Epithelial cell of esophagus (primary cell): ENCODE measurements at regions not wholly inside any gene's neighbourhood (a gene's known extent, or its start where the extent isn't known, plus 50 kb on each side); places are given as distances from the start of the nearest gene placed in this dataset.

Experiments used
- DNase-seq: peaks from one replicate; pipeline ENCODE4 v3.0.0; 2010; ENCODE audit warnings: low read depth
- H3K4me3 ChIP-seq: 2 replicates; pipeline ENCODE4 v1.5.1; 2011; ENCODE audit warnings: mild to moderate bottlenecking, low read length, control low read depth
- TF ChIP-seq, protein P1 (sequence below): IDR thresholded peaks from 2 replicates; pipeline ENCODE4 v1.5.1; 2011; ENCODE audit warnings: low read depth, mild to moderate bottlenecking, low read length, control low read depth, inconsistent platforms; ENCODE audit not compliant: insufficient read depth; ENCODE audit errors: missing control alignments

DNA sequence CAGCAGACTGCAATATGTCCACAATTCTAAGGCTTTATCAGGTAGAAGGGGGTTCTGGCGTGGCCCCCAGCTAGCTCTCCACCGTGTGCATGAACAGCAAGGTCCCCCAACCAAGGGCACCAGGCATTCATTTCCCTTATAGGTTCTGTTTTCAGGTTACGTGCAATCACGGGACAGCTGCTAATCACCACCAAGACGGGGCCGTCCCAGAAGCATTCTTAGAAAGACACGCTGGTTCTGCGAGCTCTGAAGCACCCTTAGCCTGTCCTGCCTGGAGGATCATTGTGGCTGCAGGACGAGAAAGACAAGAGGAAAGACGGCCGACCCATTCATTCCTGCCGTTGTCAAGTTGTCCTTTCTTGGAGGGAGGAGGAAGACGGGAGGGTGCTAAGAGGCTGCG, 302.9 kb downstream of the SOX9 start:
- H3K4me3 ChIP-seq, result no peak overlapping the region
- TF ChIP-seq, protein P1, sequence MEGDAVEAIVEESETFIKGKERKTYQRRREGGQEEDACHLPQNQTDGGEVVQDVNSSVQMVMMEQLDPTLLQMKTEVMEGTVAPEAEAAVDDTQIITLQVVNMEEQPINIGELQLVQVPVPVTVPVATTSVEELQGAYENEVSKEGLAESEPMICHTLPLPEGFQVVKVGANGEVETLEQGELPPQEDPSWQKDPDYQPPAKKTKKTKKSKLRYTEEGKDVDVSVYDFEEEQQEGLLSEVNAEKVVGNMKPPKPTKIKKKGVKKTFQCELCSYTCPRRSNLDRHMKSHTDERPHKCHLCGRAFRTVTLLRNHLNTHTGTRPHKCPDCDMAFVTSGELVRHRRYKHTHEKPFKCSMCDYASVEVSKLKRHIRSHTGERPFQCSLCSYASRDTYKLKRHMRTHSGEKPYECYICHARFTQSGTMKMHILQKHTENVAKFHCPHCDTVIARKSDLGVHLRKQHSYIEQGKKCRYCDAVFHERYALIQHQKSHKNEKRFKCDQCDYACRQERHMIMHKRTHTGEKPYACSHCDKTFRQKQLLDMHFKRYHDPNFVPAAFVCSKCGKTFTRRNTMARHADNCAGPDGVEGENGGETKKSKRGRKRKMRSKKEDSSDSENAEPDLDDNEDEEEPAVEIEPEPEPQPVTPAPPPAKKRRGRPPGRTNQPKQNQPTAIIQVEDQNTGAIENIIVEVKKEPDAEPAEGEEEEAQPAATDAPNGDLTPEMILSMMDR, result no peak
- DNase-seq, result no peak

DNA sequence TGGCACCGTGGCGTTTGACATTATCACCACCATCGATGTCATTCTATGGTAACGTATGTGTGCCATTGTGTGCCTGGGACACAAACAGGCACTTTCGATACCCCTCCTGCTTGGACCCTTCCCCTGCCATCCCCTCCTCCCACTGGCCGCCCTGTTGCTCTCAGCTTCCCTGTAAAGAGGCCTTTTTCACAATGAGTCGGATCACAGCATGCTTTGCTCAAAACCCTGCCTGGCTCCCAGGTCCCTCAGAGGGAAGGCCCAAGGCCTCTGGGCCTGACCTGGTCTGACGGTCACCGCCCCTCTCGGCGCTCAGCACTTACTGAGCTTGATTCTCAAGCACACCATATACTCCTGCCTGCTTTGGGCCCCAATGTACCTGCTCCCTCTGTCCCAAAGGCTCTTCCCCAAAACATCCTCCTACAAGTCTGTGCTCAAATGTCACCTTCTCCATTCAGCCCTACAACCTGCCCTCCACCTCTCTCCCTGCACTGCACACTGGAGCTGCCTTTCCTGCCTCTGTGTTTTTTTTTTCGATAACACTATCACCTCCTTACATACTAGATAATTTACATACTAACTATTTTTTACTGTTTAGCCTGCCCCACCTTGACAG, 303.8 kb downstream of the SOX9 start:
- TF ChIP-seq, protein P1, result no peak
- DNase-seq, result no peak
- no peak overlapping the region for H3K4me3 ChIP-seq

GRCh38 chr17:72425133-72425793, 304.4 kb downstream of the SOX9 start:
- TF ChIP-seq, protein P1, result no peak
- DNase-seq, result no peak
- no peak overlapping the region for H3K4me3 ChIP-seq

GRCh38 chr17:72425794-72426168, 305.0 kb downstream of the SOX9 start:
- H3K4me3 ChIP-seq, result no peak overlapping the region
- TF ChIP-seq, protein P1, result no peak

GRCh38 chr17:72426321-72426720, 305.5 kb downstream of the SOX9 start:
- no peak for DNase-seq
- no peak overlapping the region for H3K4me3 ChIP-seq
- TF ChIP-seq, protein P1, result no peak

More at GRCh38 chr17:72425794-72426168, 305.0 kb downstream of the SOX9 start:
- no peak for DNase-seq

- TF ChIP-seq, protein P1, result no peak
- H3K4me3 ChIP-seq, result no peak overlapping the region
- no peak for DNase-seq
Measured at GRCh38 chr17:72426948-72427760, 306.3 kb downstream of the SOX9 start.
